OCI-LY7 (cell line): ENCODE measurements at regions not wholly inside any gene's neighbourhood (a gene's known extent, or its start where the extent isn't known, plus 50 kb on each side); places are given as distances from the start of the nearest gene placed in this dataset.

ENCODE experiments used
- BruUV-seq: library from RNA; stranded (reverse); fragments of 400-500 nt; replicated peaks from 2 replicates; lab custom pipeline; 2021; lab: Mats Ljungman, UMichigan
- CTCF ChIA-PET: fragments of 300-600 bp; sonication (Branson Sonifier 250); formaldehyde crosslinking; loops from one replicate; lab custom pipeline; 2022; ENCODE audit warnings: antibody characterized with exemption; ENCODE audit not compliant: unreplicated experiment; lab: Charles Lee
- POLR2A ChIA-PET: fragments of 300-600 bp; sonication (Branson Sonifier 250); formaldehyde crosslinking; loops from one replicate; lab custom pipeline; 2022; ENCODE audit warnings: antibody characterized with exemption; lab: Charles Lee
- DNase-seq: peaks from one replicate; pipeline ENCODE4 v3.0.0-alpha.2; 2015; ENCODE audit warnings: low spot score
- H2AFZ ChIP-seq: fragments of 200-600 bp; sonication (generic), shearing (Covaris generic); 2 replicates; pipeline ENCODE4 v1.6.1; 2014; ENCODE audit warnings: mild to moderate bottlenecking, antibody characterized with exemption, low read length, moderate library complexity
- H3K27ac ChIP-seq: fragments of 200-600 bp; sonication (generic); 2 replicates; pipeline ENCODE4 v1.5.1; 2014; ENCODE audit warnings: mixed run types, low read depth, mild to moderate bottlenecking, moderate library complexity, low read length, inconsistent platforms; ENCODE audit not compliant: poor library complexity, severe bottlenecking
- H3K36me3 ChIP-seq: fragments of 200-600 bp; sonication (generic); 2 replicates; pipeline ENCODE4 v1.6.1; 2014; ENCODE audit warnings: mild to moderate bottlenecking, antibody characterized with exemption, low read length, moderate library complexity, mixed read lengths; ENCODE audit not compliant: insufficient read depth
- H3K4me1 ChIP-seq: fragments of 200-600 bp; sonication (generic); 2 replicates; pipeline ENCODE4 v1.5.1; 2014; ENCODE audit warnings: mild to moderate bottlenecking, low read length; ENCODE audit not compliant: insufficient read depth, poor library complexity, severe bottlenecking
- H3K4me2 ChIP-seq: fragments of 200-600 bp; sonication (generic); 2 replicates; pipeline ENCODE4 v1.6.1; 2014; ENCODE audit warnings: mild to moderate bottlenecking, low read length
- H3K4me3 ChIP-seq: fragments of 200-600 bp; sonication (generic); 2 replicates; pipeline ENCODE4 v1.5.1; 2014; ENCODE audit warnings: mild to moderate bottlenecking, low read depth, low read length; ENCODE audit not compliant: poor library complexity, severe bottlenecking
- H3K79me2 ChIP-seq: fragments of 200-600 bp; sonication (generic); 2 replicates; pipeline ENCODE4 v1.6.1; 2016; ENCODE audit warnings: low read depth, mild to moderate bottlenecking, low read length, moderate library complexity, mixed read lengths; ENCODE audit not compliant: insufficient read depth
- H3K9me2 ChIP-seq: fragments of 200-600 bp; sonication (generic); 2 replicates; pipeline ENCODE4 v1.6.1; 2016; ENCODE audit warnings: mild to moderate bottlenecking, low read length, mixed read lengths; ENCODE audit not compliant: insufficient read depth
- H3K9me3 ChIP-seq: fragments of 200-600 bp; sonication (generic); 2 replicates; pipeline ENCODE4 v1.6.1; 2014; ENCODE audit warnings: mild to moderate bottlenecking, mixed run types, low read length, mixed read lengths
- H4K20me1 ChIP-seq: fragments of 200-600 bp; sonication (generic); 2 replicates; pipeline ENCODE4 v1.6.1; 2014; ENCODE audit warnings: mild to moderate bottlenecking, antibody characterized with exemption, low read length, moderate library complexity, mixed read lengths; ENCODE audit not compliant: insufficient read depth
- EZH2phosphoT487 ChIP-seq: fragments of 200-600 bp; sonication (generic); IDR thresholded peaks from 2 replicates; pipeline ENCODE4 v1.6.1; 2018; ENCODE audit warnings: low read depth, borderline replicate concordance, mild to moderate bottlenecking, mixed run types, antibody characterized with exemption, low read length, moderate library complexity, mixed read lengths
- intact Hi-C: fragments of 100-400 bp; cut with micrococcal nuclease; formaldehyde crosslinking; loops from one replicate; pipeline ENCODE4 v1.10.0; 2022; ENCODE audit not compliant: unreplicated experiment
- TF ChIP-seq, protein P1 (sequence below): fragments of 200-600 bp; sonication (generic); conservative IDR thresholded peaks from 2 replicates; pipeline ENCODE4 v1.5.1; 2014; ENCODE audit warnings: mild to moderate bottlenecking, antibody characterized with exemption, low read length, moderate library complexity, mixed read lengths

DNA sequence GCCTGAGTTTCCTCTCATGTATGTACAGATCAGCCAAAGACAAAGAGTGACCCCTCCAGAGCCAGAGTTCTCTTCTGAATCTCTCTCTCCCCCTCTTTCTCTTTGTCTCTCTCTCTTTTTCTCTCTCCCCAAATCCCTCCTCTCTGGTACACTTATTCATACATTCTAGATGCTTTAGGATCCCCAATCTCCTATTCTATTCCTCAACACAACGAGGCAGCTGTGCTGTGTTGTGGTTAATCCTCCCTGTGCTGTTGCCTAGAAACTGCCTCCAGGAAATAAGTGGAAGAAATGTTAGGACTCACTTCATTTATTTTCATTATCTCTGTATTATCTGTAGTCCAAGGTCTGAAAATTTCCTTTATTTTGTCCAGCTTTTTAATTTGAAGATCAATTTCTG lies 350.5 kb upstream of the OR4E1 start:
- Histone ChIP-seq H4K20me1 (no peaks in the 10 kb centered on the region), H3K27ac (no peak overlapping the region), H3K4me3 (no peak overlapping the region), H3K79me2 (no peaks in the 10 kb centered on the region), H3K4me1 (no peaks in the 10 kb centered on the region), H3K9me3 (no peaks in the 10 kb centered on the region), H3K9me2 (no peaks in the 10 kb centered on the region), H2AFZ (no peak overlapping the region), H3K36me3 (no peaks in the 10 kb centered on the region), H3K4me2 (no peak overlapping the region)
- POLR2A ChIA-PET: no interaction called here
- TF ChIP-seq EZH2phosphoT487: no peak
- TF ChIP-seq, protein P1, sequence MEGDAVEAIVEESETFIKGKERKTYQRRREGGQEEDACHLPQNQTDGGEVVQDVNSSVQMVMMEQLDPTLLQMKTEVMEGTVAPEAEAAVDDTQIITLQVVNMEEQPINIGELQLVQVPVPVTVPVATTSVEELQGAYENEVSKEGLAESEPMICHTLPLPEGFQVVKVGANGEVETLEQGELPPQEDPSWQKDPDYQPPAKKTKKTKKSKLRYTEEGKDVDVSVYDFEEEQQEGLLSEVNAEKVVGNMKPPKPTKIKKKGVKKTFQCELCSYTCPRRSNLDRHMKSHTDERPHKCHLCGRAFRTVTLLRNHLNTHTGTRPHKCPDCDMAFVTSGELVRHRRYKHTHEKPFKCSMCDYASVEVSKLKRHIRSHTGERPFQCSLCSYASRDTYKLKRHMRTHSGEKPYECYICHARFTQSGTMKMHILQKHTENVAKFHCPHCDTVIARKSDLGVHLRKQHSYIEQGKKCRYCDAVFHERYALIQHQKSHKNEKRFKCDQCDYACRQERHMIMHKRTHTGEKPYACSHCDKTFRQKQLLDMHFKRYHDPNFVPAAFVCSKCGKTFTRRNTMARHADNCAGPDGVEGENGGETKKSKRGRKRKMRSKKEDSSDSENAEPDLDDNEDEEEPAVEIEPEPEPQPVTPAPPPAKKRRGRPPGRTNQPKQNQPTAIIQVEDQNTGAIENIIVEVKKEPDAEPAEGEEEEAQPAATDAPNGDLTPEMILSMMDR: no peak
- CTCF ChIA-PET: interaction anchor here (0.6 kb wide), 1 partner anchor 172 kb away, joined by 3 read pairs; no protein-coding TSS in a partner anchor
- no TSS peak for BruUV-seq
- DNase-seq: no peak
- intact Hi-C loops: no loop called here

GRCh38 chr14:22018890-22019289 lies 345.3 kb upstream of the OR4E1 start:
- ChIA-PET CTCF (no interaction called here), POLR2A (no interaction called here)
- Histone ChIP-seq H3K9me3 (no peaks in the 10 kb centered on the region), H4K20me1 (no peaks in the 10 kb centered on the region), H3K9me2 (no peaks in the 10 kb centered on the region), H3K36me3 (no peaks in the 10 kb centered on the region), H3K27ac (no peak overlapping the region), H3K4me2 (no peak overlapping the region), H3K79me2 (no peaks in the 10 kb centered on the region), H2AFZ (no peak overlapping the region), H3K4me1 (no peaks in the 10 kb centered on the region), H3K4me3 (no peak overlapping the region)
- TF ChIP-seq, protein P1: no peak
- intact Hi-C loops: no loop called here
- DNase-seq: no peak
- BruUV-seq: no TSS peak

DNA sequence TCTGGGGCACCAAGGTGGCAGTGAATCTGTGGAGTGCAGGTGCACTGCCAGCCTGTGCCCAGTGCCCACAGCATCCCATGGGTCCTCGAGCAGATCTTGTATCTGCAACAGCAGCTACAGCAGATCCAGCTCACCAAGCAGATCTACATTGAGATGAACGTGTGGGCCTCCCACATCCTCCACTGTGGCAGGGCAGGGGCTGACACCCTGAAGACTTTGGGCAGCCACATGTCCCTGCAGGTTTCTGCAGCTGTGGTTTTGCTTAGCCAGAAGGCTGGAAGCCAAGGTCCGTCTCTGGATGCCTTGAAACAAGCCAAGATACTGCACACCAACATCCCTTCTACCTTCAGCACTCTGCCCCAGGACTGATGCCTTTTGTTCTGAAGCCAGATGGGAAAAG lies 338.8 kb upstream of the OR4E1 start:
- DNase-seq: no peak
- no peaks in the 10 kb centered on the region for H4K20me1 ChIP-seq
- POLR2A ChIA-PET: no interaction called here
- H3K9me2 ChIP-seq: no peaks in the 10 kb centered on the region
- BruUV-seq: no TSS peak
- no peaks in the 10 kb centered on the region for H3K4me1 ChIP-seq
- H3K4me3 ChIP-seq: no peak overlapping the region
- H3K36me3 ChIP-seq: no peaks in the 10 kb centered on the region
- intact Hi-C loops: no loop called here
- TF ChIP-seq, protein P1: no peak
- TF ChIP-seq EZH2phosphoT487: no peak
- no peak overlapping the region for H3K4me2 ChIP-seq
- H3K27ac ChIP-seq: no peak overlapping the region
- H3K79me2 ChIP-seq: no peaks in the 10 kb centered on the region
- no peaks in the 10 kb centered on the region for H3K9me3 ChIP-seq
- H2AFZ ChIP-seq: no peak overlapping the region
- CTCF ChIA-PET: no interaction called here
